ENCODE measurements at regions not wholly inside any gene's neighbourhood (a gene's known extent, or its start where the extent isn't known, plus 50 kb on each side); places are given as distances from the start of the nearest gene placed in this dataset.

GRCh38 chr18:22032392-22032961 is 136.9 kb upstream of the GATA6 start:
- TF ChIP-seq PHF8 (IDR thresholded peaks at IDR 0.05; ENCODE audit: borderline replicate concordance, low read depth), result no peak
- TF ChIP-seq RAD21 (conservative IDR thresholded peaks at IDR 0.05 in 1 of 2, IDR thresholded peaks at IDR 0.05 in 1 of 2), result no peak
- no peak for TF ChIP-seq CTCF (IDR thresholded peaks at IDR 0.05)
- no peak for TF ChIP-seq POLR2A (IDR thresholded peaks at IDR 0.05; ENCODE audit: low read length)
- no peak for TF ChIP-seq REST (IDR thresholded peaks at IDR 0.05)

Data from A549 (cell line).